Activated T-helper 2 cell treated with anti-CD3 and anti-CD28 coated beads, Interferon-gamma antibody, Interleukin-2, Interleukin-4, amounts not matched to agents 10 μg/mL and 5 μg/mL and 100 μg/mL, durations not matched to agents 14 hours and 24 hours and 36 hours (primary cell): ENCODE measurements at regions not wholly inside any gene's neighbourhood (a gene's known extent, or its start where the extent isn't known, plus 50 kb on each side); places are given as distances from the start of the nearest gene placed in this dataset.

Source experiments
- DNase-seq: peaks from one replicate; pipeline ENCODE4 v3.0.0; 2021; ENCODE audit warnings: low spot score
- H3K27ac Mint-ChIP-seq: one replicate; pipeline ENCODE4 v1.8.0; 2021; ENCODE audit warnings: mixed read lengths
- H3K27me3 Mint-ChIP-seq: one replicate; pipeline ENCODE4 v1.8.0; 2021; ENCODE audit warnings: low read depth, mixed read lengths
- H3K36me3 Mint-ChIP-seq: one replicate; pipeline ENCODE4 v1.8.0; 2021; ENCODE audit warnings: low read depth, mixed read lengths
- H3K4me1 Mint-ChIP-seq: one replicate; pipeline ENCODE4 v1.8.0; 2021; ENCODE audit warnings: low read depth, mixed read lengths
- H3K4me3 Mint-ChIP-seq: one replicate; pipeline ENCODE4 v1.8.0; 2021; ENCODE audit warnings: low read depth, mild to moderate bottlenecking, moderate library complexity, mixed read lengths
- H3K9me3 Mint-ChIP-seq: one replicate; pipeline ENCODE4 v1.8.0; 2021; ENCODE audit warnings: mixed read lengths
- intact Hi-C: fragments of 100-400 bp; cut with micrococcal nuclease; formaldehyde crosslinking; loops from one replicate; pipeline ENCODE4 v1.15.1; 2023

GRCh38 chr10:70973275-70973674 is 84.9 kb upstream of the PCBD1 start:
- H3K4me1 Mint-ChIP-seq, result peaks cover under 1% of the 10 kb centered on the region
- H3K27ac Mint-ChIP-seq, result no peak overlapping the region
- no peak overlapping the region for H3K4me3 Mint-ChIP-seq
- H3K36me3 Mint-ChIP-seq, result no peaks in the 10 kb centered on the region
- H3K27me3 Mint-ChIP-seq, result peaks cover 10% of the 10 kb centered on the region
- H3K9me3 Mint-ChIP-seq, result no peaks in the 10 kb centered on the region
- intact Hi-C loops, result no loop called here
- no peak for DNase-seq

- no peaks in the 10 kb centered on the region for H3K4me1 Mint-ChIP-seq
- H3K27ac Mint-ChIP-seq, result no peak overlapping the region
- no peak for DNase-seq
Measured at GRCh38 chr10:70974351-70974901, 86.1 kb upstream of the PCBD1 start.

DNA sequence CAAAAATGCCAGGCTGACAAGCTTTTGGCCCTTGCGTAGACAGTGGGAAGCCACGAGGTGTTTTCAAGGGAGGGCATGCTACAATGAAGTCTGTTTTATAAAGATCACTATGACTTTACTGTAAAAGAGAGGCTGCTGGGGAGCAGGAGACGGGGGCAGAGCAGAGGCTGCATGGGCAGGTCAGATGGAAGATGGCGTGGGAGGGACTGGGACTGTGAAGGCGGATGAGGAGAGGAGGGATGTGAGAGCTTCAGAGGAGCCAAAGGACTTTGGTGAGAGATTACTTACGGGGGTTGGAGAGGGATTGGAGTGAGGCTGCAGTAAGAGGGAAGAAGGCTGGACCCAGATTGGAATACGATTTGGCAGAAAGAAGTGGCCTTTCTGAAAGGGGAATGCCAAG is 86.6 kb upstream of the PCBD1 start:
- Mint-ChIP-seq H3K9me3 (no peaks in the 10 kb centered on the region), H3K27me3 (peaks cover 10% of the 10 kb centered on the region), H3K27ac (no peak overlapping the region), H3K4me1 (no peaks in the 10 kb centered on the region), H3K4me3 (no peak overlapping the region), H3K36me3 (no peaks in the 10 kb centered on the region)
- no peak for DNase-seq
- intact Hi-C loops, result no loop called here

More at GRCh38 chr10:70974351-70974901, 86.1 kb upstream of the PCBD1 start:
- Mint-ChIP-seq H3K36me3 (no peaks in the 10 kb centered on the region), H3K4me3 (no peak overlapping the region), H3K27me3 (peaks cover 10% of the 10 kb centered on the region), H3K9me3 (no peaks in the 10 kb centered on the region)
- intact Hi-C loops, result no loop called here

- Mint-ChIP-seq H3K9me3 (no peaks in the 10 kb centered on the region), H3K4me3 (no peak overlapping the region), H3K27me3 (peaks cover 10% of the 10 kb centered on the region), H3K4me1 (no peaks in the 10 kb centered on the region), H3K27ac (no peak overlapping the region), H3K36me3 (no peaks in the 10 kb centered on the region)
- intact Hi-C loops, result no loop called here
- DNase-seq, result no peak
Measured at GRCh38 chr10:70976063-70976695, 87.8 kb upstream of the PCBD1 start.

DNA sequence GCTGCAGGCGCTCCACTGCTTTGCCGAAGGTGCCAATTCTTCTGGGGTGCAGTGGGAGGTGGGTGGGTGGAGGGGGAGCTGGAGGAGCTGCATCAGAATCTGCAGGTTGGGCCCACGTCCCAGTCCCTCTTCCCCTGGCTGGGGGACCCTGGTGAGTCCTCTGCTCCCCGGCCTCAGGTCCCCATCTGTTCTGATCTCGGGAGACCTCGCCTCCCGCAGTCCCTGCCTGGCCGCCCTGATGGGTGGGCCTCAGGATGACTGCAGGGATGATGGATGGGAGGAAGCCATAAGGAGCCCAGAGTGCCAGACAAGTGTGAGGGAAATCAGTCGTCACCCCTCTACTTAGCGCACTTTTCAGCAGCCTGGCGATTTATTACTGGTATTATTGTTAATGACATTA is 89.3 kb upstream of the PCBD1 start:
- intact Hi-C loops, result no loop called here
- no peak for DNase-seq
- H3K4me1 Mint-ChIP-seq, result peaks cover 4% of the 10 kb centered on the region

DNA sequence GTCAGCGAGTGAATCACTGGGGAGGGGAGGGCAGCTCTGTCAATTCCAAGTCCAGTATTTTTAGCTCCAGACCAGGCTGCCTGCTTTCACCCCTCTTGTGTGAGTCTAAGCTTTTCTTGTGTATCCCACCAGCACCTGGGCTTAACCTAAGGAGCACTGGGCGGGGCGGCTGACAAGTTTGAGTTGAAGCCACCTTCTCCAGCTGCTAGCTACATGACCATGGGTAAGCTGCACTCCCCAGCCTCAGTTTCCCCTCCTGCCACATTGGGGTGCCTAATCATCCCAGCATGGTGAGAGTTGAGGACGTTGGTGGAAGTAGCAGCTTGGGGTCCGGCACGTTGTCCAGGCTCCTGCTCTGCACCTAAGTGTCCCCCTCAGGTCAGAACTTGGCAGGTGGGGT is 89.8 kb upstream of the PCBD1 start:
- Mint-ChIP-seq H3K27me3 (peaks cover 4% of the 10 kb centered on the region), H3K4me3 (no peak overlapping the region), H3K27ac (no peak overlapping the region), H3K4me1 (peaks cover 8% of the 10 kb centered on the region), H3K9me3 (no peaks in the 10 kb centered on the region), H3K36me3 (no peaks in the 10 kb centered on the region)
- intact Hi-C loops, result no loop called here
- DNase-seq, result no peak

More for the DNA sequence above, 89.3 kb upstream of the PCBD1 start:
- Mint-ChIP-seq H3K9me3 (no peaks in the 10 kb centered on the region), H3K27ac (no peak overlapping the region), H3K4me3 (no peak overlapping the region), H3K27me3 (peaks cover 6% of the 10 kb centered on the region), H3K36me3 (no peaks in the 10 kb centered on the region)

GRCh38 chr10:70978816-70979480 is 90.6 kb upstream of the PCBD1 start:
- no peak overlapping the region for H3K4me3 Mint-ChIP-seq
- no peaks in the 10 kb centered on the region for H3K36me3 Mint-ChIP-seq
- peaks cover 8% of the 10 kb centered on the region for H3K4me1 Mint-ChIP-seq
- H3K27ac Mint-ChIP-seq, result no peak overlapping the region
- intact Hi-C loops, result no loop called here
- H3K27me3 Mint-ChIP-seq, result peaks cover 2% of the 10 kb centered on the region
- no peaks in the 10 kb centered on the region for H3K9me3 Mint-ChIP-seq
- DNase-seq, result no peak

GRCh38 chr10:70980687-70981086 is 92.3 kb upstream of the PCBD1 start:
- Mint-ChIP-seq H3K4me3 (no peak overlapping the region), H3K9me3 (no peaks in the 10 kb centered on the region), H3K36me3 (no peaks in the 10 kb centered on the region), H3K4me1 (peaks cover 14% of the 10 kb centered on the region), H3K27me3 (peaks cover 2% of the 10 kb centered on the region), H3K27ac (no peak overlapping the region)
- intact Hi-C loops, result no loop called here
- no peak for DNase-seq

- Mint-ChIP-seq H3K9me3 (no peaks in the 10 kb centered on the region), H3K27ac (no peak overlapping the region), H3K4me3 (no peak overlapping the region), H3K36me3 (no peaks in the 10 kb centered on the region), H3K27me3 (peaks cover under 1% of the 10 kb centered on the region), H3K4me1 (peaks cover 16% of the 10 kb centered on the region)
- intact Hi-C loops, result no loop called here
- no peak for DNase-seq
Measured at GRCh38 chr10:70981171-70981836, 92.9 kb upstream of the PCBD1 start.

DNA sequence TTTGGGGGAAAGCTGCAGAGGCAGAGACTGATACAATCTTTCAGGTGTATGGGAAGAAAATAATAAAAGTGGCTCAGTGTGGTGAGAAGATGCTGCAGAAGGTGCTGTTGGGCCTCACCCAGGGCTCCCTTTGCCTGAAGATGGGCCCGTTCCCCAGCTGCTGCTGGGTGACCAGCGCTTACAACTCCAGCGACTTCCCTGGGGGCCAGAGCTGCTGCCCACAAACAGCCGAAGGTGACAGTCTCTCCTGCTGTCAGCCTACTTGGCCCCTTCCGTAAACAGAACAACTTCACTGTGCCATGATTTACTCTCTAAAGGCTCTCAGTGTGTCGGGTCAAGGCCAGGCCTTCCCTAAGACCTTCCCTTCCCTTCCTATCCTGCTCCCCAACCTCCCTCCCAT is 93.6 kb upstream of the PCBD1 start:
- DNase-seq, result no peak
- no peak overlapping the region for H3K27ac Mint-ChIP-seq
- no peak overlapping the region for H3K4me3 Mint-ChIP-seq
- intact Hi-C loops, result no loop called here
- H3K27me3 Mint-ChIP-seq, result no peaks in the 10 kb centered on the region
- H3K4me1 Mint-ChIP-seq, result peaks cover 16% of the 10 kb centered on the region
- H3K36me3 Mint-ChIP-seq, result no peaks in the 10 kb centered on the region
- no peaks in the 10 kb centered on the region for H3K9me3 Mint-ChIP-seq

GRCh38 chr10:70982443-70982842 is 94.1 kb upstream of the PCBD1 start:
- no peak overlapping the region for H3K27ac Mint-ChIP-seq
- no peaks in the 10 kb centered on the region for H3K36me3 Mint-ChIP-seq
- no peaks in the 10 kb centered on the region for H3K27me3 Mint-ChIP-seq
- no peaks in the 10 kb centered on the region for H3K9me3 Mint-ChIP-seq
- no peak overlapping the region for H3K4me3 Mint-ChIP-seq
- no peak for DNase-seq
- intact Hi-C loops, result no loop called here
- peaks cover 16% of the 10 kb centered on the region for H3K4me1 Mint-ChIP-seq

- Mint-ChIP-seq H3K4me3 (no peak overlapping the region), H3K27ac (no peak overlapping the region), H3K4me1 (peaks cover 16% of the 10 kb centered on the region), H3K9me3 (no peaks in the 10 kb centered on the region), H3K36me3 (no peaks in the 10 kb centered on the region), H3K27me3 (no peaks in the 10 kb centered on the region)
- intact Hi-C loops, result no loop called here
- DNase-seq, result no peak
Measured at GRCh38 chr10:70984986-70985722, 96.8 kb upstream of the PCBD1 start.
